Naive thymus-derived CD4-positive, alpha-beta T cell (primary cell): ENCODE measurements at regions not wholly inside any gene's neighbourhood (a gene's known extent, or its start where the extent isn't known, plus 50 kb on each side); places are given as distances from the start of the nearest gene placed in this dataset.

Experiments used
- ATAC-seq: fragments of 150-1000 bp; cut with Tn5 transposase; 2 replicates; pipeline ENCODE4 v1.10.0; 2021; ENCODE audit warnings: mild to moderate bottlenecking, moderate library complexity
- CTCF ChIA-PET: fragments of 350-600 bp; sonication (Branson Sonifier 250); formaldehyde crosslinking; loops from one replicate; lab custom pipeline; 2021; ENCODE audit warnings: antibody characterized with exemption; lab: Charles Lee
- POLR2A ChIA-PET: fragments of 350-600 bp; sonication (Branson Sonifier 250); formaldehyde crosslinking; loops from one replicate; lab custom pipeline; 2021; ENCODE audit warnings: antibody characterized with exemption, inconsistent platforms; lab: Charles Lee
- DNase-seq, 9 donors: peaks; one replicate each; pipeline versions ENCODE4 v3.0.0 to v3.0.0-alpha.2; 2020 to 2022; ENCODE audit warnings: mixed read lengths in 1 of 9
- H3K27ac ChIP-seq: one replicate; pipeline ENCODE4 v1.7.0; 2013; ENCODE audit warnings: mild to moderate bottlenecking, low read depth, low read length, moderate library complexity
- H3K27me3 ChIP-seq, 2 donors: one replicate each; pipeline ENCODE4 v1.7.0; 2013; ENCODE audit warnings: low read length in 2 of 2, mild to moderate bottlenecking in 2 of 2, moderate library complexity in 2 of 2; ENCODE audit not compliant: control insufficient read depth in 2 of 2, insufficient read depth in 2 of 2
- H3K36me3 ChIP-seq, 3 experiments: 1 replicate in 2 of 3; 2 replicates in 1 of 3; pipeline ENCODE4 v1.7.0; 2013; ENCODE audit warnings: low read length in 3 of 3, mild to moderate bottlenecking in 3 of 3, moderate library complexity in 1 of 3; ENCODE audit not compliant: insufficient read depth in 3 of 3, control insufficient read depth in 2 of 3
- H3K4me1 ChIP-seq, 2 donors: one replicate each; pipeline ENCODE4 v1.7.0; 2013; ENCODE audit warnings: low read length in 2 of 2, mild to moderate bottlenecking in 2 of 2, moderate library complexity in 1 of 2; ENCODE audit not compliant: control insufficient read depth in 2 of 2, insufficient read depth in 2 of 2
- H3K4me3 ChIP-seq: 2 replicates; pipeline ENCODE4 v1.7.0; 2013; ENCODE audit warnings: mild to moderate bottlenecking, low read length
- H3K9me3 ChIP-seq, 3 experiments: 1 replicate in 2 of 3; 2 replicates in 1 of 3; pipeline ENCODE4 v1.7.0; 2013; ENCODE audit warnings: low read length in 3 of 3; ENCODE audit not compliant: control insufficient read depth in 2 of 3
- H3K27ac Mint-ChIP-seq, 9 donors: one replicate each; pipeline ENCODE4 v1.8.0; 2020 to 2022; ENCODE audit warnings: mixed read lengths in 9 of 9, mild to moderate bottlenecking in 8 of 9, moderate library complexity in 5 of 9, inconsistent platforms in 2 of 9
- H3K27me3 Mint-ChIP-seq, 5 donors: one replicate each; pipeline ENCODE4 v1.8.0; 2021 to 2022; ENCODE audit warnings: mixed read lengths in 5 of 5, mild to moderate bottlenecking in 1 of 5
- H3K36me3 Mint-ChIP-seq, 5 donors: one replicate each; pipeline ENCODE4 v1.8.0; 2020 to 2022; ENCODE audit warnings: mixed read lengths in 5 of 5, mild to moderate bottlenecking in 3 of 5, inconsistent platforms in 1 of 5
- H3K4me1 Mint-ChIP-seq, 7 donors: one replicate each; pipeline ENCODE4 v1.8.0; 2020 to 2022; ENCODE audit warnings: mixed read lengths in 7 of 7, mild to moderate bottlenecking in 3 of 7, inconsistent platforms in 1 of 7
- H3K4me3 Mint-ChIP-seq, 10 donors: one replicate each; pipeline ENCODE4 v1.8.0; 2020 to 2022; ENCODE audit warnings: mild to moderate bottlenecking in 10 of 10, mixed read lengths in 10 of 10, moderate library complexity in 6 of 10, inconsistent platforms in 2 of 10
- H3K9me3 Mint-ChIP-seq, 11 donors: one replicate each; pipeline ENCODE4 v1.8.0; 2020 to 2022; ENCODE audit warnings: mixed read lengths in 11 of 11, mild to moderate bottlenecking in 4 of 11, inconsistent platforms in 1 of 11, moderate library complexity in 1 of 11
- intact Hi-C, 2 donors: fragments of 100-400 bp; cut with micrococcal nuclease; formaldehyde crosslinking; loops; one replicate each; pipeline ENCODE4 v1.15.1; 2023

DNA sequence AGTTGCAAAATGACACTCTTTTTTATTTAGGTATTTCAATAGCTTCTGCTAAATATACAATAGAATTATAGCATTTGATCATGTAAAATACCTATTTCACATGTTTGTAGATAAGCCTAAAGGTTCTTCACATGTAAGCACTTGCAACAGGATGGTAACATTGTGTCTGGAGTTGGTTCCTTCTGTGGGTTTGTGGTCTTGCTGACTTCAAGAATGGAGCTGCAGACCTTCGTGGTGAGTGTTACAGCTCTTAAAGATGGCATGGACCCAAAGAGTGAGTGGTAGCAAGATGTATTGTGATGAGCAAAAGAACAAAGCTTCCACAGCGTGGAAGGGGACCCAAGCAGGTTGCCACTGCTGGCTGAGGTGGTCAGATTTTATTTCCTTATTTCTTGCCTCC is 246.4 kb upstream of the PDGFD start:
- H3K36me3 ChIP-seq: no peaks in the 10 kb centered on the region
- ATAC-seq: no peak
- H3K27me3 ChIP-seq: no peaks in the 10 kb centered on the region
- Mint-ChIP-seq H3K4me3 (no peak overlapping the region), H3K36me3 (no peaks in the 10 kb centered on the region), H3K4me1 (no peaks in the 10 kb centered on the region), H3K27me3 (peaks cover 0 to 3% (median 0%) of the 10 kb centered on the region in 5 donors), H3K27ac (no peak overlapping the region), H3K9me3 (peaks cover 0 to 5% (median 0%) of the 10 kb centered on the region in 11 donors)
- intact Hi-C loops: no loop called here
- no peak for DNase-seq
- ChIA-PET CTCF (no interaction called here), POLR2A (no interaction called here)
- no peak overlapping the region for H3K4me3 ChIP-seq
- H3K9me3 ChIP-seq: no peaks in the 10 kb centered on the region
- no peaks in the 10 kb centered on the region for H3K4me1 ChIP-seq
- H3K27ac ChIP-seq: no peak overlapping the region

GRCh38 chr11:104408630-104409029 is 244.7 kb upstream of the PDGFD start:
- Histone ChIP-seq H3K4me1 (no peaks in the 10 kb centered on the region), H3K27ac (no peak overlapping the region), H3K4me3 (no peak overlapping the region), H3K36me3 (no peaks in the 10 kb centered on the region), H3K27me3 (no peaks in the 10 kb centered on the region), H3K9me3 (no peaks in the 10 kb centered on the region)
- ChIA-PET CTCF (no interaction called here), POLR2A (no interaction called here)
- H3K9me3 Mint-ChIP-seq: peaks cover 0 to 5% (median 0%) of the 10 kb centered on the region in 11 donors
- no peaks in the 10 kb centered on the region for H3K4me1 Mint-ChIP-seq
- ATAC-seq: no peak
- no peaks in the 10 kb centered on the region for H3K36me3 Mint-ChIP-seq
- H3K4me3 Mint-ChIP-seq: no peak overlapping the region
- no peaks in the 10 kb centered on the region for H3K27me3 Mint-ChIP-seq
- no peak overlapping the region for H3K27ac Mint-ChIP-seq
- no peak for DNase-seq
- intact Hi-C loops: no loop called here

DNA sequence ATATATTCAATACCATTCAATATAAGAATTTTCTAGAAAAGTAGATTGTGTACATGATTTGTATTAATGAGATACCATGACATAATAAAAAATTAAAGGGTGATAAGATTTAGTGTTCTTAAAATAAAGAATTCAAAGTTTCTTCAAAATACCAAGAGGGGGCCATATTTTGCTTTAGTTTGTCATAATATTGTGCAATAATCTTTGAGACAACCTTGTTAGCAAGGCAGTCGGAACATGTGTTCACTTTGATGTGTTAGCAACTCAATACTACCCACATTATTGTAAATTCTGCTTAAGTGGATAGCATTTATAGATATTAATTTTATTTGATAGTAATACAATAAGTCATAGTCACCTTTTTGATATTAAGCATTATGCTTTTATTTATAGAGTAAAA is 241.3 kb upstream of the PDGFD start:
- Histone ChIP-seq H3K27me3 (no peaks in the 10 kb centered on the region), H3K36me3 (no peaks in the 10 kb centered on the region), H3K4me3 (no peak overlapping the region), H3K27ac (no peak overlapping the region), H3K9me3 (no peaks in the 10 kb centered on the region), H3K4me1 (no peaks in the 10 kb centered on the region)
- ChIA-PET POLR2A (no interaction called here), CTCF (no interaction called here)
- ATAC-seq (no peak), DNase-seq (no peak)
- Mint-ChIP-seq H3K27ac (no peak overlapping the region), H3K4me1 (no peaks in the 10 kb centered on the region), H3K4me3 (no peak overlapping the region), H3K9me3 (peaks cover 0 to 5% (median 0%) of the 10 kb centered on the region in 11 donors), H3K27me3 (no peaks in the 10 kb centered on the region), H3K36me3 (no peaks in the 10 kb centered on the region)
- intact Hi-C loops: no loop called here

DNA sequence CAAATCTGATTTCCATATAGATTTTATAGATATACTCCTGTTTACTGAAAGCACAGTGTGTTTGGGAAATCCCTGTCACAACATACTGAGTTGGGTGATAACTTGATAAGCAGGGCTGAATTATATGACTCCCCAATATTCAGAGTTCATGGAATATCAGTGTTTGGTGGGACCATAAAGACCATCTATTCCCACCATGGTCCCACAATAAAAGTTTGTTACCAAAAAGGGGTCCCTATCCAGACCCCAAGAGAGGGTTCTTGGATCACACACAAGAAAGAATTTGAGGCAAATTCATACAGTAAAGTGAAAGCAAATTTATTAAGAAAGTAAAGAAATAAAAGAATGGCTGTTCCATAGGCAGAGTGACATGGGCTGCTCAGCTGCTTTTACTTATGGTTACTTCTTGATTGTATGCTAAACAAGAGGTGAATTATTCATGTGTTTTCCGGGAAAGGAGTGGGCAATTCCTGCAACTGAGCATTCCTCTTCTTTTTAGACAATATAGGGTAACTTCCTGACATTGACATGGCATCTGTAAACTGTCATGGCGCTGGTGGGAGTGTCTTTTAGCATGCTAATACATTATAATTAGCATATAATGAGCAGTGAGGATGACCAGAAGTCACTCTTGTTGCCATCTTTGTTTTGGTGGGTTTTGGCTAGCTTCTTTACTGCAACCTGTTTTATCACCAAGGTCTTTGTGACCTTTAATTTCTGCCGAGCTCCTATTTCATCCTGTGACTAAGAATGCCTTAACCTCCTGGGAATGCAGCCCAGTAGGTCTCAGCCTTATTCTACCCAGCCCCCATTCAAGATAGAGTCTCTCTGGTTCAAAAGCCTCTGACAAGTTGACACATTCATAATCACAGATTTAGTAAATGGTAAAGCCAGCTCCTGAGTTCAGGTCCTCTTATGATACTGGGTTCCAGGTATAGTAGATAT is 240.6 kb upstream of the PDGFD start:
- ATAC-seq (no peak), DNase-seq (no peak)
- H3K36me3 Mint-ChIP-seq: no peaks in the 10 kb centered on the region
- no peaks in the 10 kb centered on the region for H3K9me3 ChIP-seq
- H3K4me1 Mint-ChIP-seq: no peaks in the 10 kb centered on the region
- CTCF ChIA-PET: no interaction called here
- H3K4me1 ChIP-seq: no peaks in the 10 kb centered on the region
- intact Hi-C loops: no loop called here
- no peak overlapping the region for H3K4me3 ChIP-seq
- POLR2A ChIA-PET: no interaction called here
- no peaks in the 10 kb centered on the region for H3K36me3 ChIP-seq
- H3K9me3 Mint-ChIP-seq: peaks cover 0 to 5% (median 0%) of the 10 kb centered on the region in 11 donors
- no peaks in the 10 kb centered on the region for H3K27me3 ChIP-seq
- H3K27ac ChIP-seq: no peak overlapping the region
- no peaks in the 10 kb centered on the region for H3K27me3 Mint-ChIP-seq
- H3K27ac Mint-ChIP-seq: no peak overlapping the region
- no peak overlapping the region for H3K4me3 Mint-ChIP-seq

GRCh38 chr11:104402812-104403521 is 239.0 kb upstream of the PDGFD start:
- POLR2A ChIA-PET: no interaction called here
- Histone ChIP-seq H3K27me3 (no peaks in the 10 kb centered on the region), H3K4me1 (no peaks in the 10 kb centered on the region), H3K4me3 (no peak overlapping the region), H3K27ac (no peak overlapping the region), H3K9me3 (no peaks in the 10 kb centered on the region), H3K36me3 (no peaks in the 10 kb centered on the region)
- H3K4me3 Mint-ChIP-seq: no peak overlapping the region
- DNase-seq (no peak), ATAC-seq (no peak)
- no peaks in the 10 kb centered on the region for H3K36me3 Mint-ChIP-seq
- peaks cover 0 to 5% (median 0%) of the 10 kb centered on the region in 11 donors for H3K9me3 Mint-ChIP-seq
- intact Hi-C loops: no loop called here
- no peaks in the 10 kb centered on the region for H3K4me1 Mint-ChIP-seq
- no peak overlapping the region for H3K27ac Mint-ChIP-seq
- CTCF ChIA-PET: interaction anchor here (0.6 kb wide), 1 partner anchor 18 kb away, joined by 3 read pairs; no protein-coding TSS in a partner anchor
- H3K27me3 Mint-ChIP-seq: no peaks in the 10 kb centered on the region

DNA sequence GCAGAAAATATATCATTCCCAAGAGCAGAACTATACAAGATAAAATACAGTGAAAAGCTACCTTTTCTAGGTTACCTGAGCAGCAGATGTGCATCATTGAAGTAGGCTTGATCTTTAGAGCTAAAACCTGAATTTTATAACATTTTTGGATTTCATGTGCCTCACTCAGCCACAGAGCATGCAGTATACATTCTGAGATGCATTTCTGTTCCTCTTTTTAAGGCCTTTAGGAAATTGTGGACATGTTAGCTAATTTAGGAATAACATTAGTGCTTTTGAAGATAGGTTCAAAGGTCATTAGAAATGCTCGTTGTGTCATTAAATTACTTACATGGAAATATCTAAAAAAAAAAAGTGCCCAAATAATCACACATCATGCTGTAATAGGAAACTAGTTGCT is 230.6 kb upstream of the PDGFD start:
- Histone ChIP-seq H3K27me3 (no peaks in the 10 kb centered on the region), H3K4me1 (no peaks in the 10 kb centered on the region), H3K36me3 (no peaks in the 10 kb centered on the region), H3K9me3 (no peaks in the 10 kb centered on the region), H3K4me3 (no peak overlapping the region), H3K27ac (no peak overlapping the region)
- H3K27ac Mint-ChIP-seq: no peak overlapping the region
- ATAC-seq: no peak
- intact Hi-C loops: no loop called here
- no peaks in the 10 kb centered on the region for H3K4me1 Mint-ChIP-seq
- peaks cover 0 to 10% (median 4%) of the 10 kb centered on the region in 5 donors for H3K27me3 Mint-ChIP-seq
- CTCF ChIA-PET: no interaction called here
- no peak overlapping the region for H3K4me3 Mint-ChIP-seq
- POLR2A ChIA-PET: no interaction called here
- no peaks in the 10 kb centered on the region for H3K36me3 Mint-ChIP-seq
- DNase-seq: no peak
- H3K9me3 Mint-ChIP-seq: no peaks in the 10 kb centered on the region
